HL-60 (cell line): ENCODE measurements at regions not wholly inside any gene's neighbourhood (a gene's known extent, or its start where the extent isn't known, plus 50 kb on each side); places are given as distances from the start of the nearest gene placed in this dataset.

Experiments
- DNase-seq, 2 experiments: peaks; one replicate each; pipeline ENCODE4 v3.0.0-alpha.2; 2010 to 2020; ENCODE audit warnings: low read depth in 1 of 2, low spot score in 1 of 2
- H3K27ac ChIP-seq: fragments of 250-450 bp; sonication (Bioruptor Pico); replicated peaks from 2 replicates; pipeline ENCODE4 v1.5.1; 2020; ENCODE audit warnings: mild to moderate bottlenecking, moderate library complexity
- H3K27me3 ChIP-seq: fragments of 250-450 bp; sonication (Bioruptor Pico); 2 replicates; pipeline ENCODE4 v1.5.1; 2021; ENCODE audit warnings: mild to moderate bottlenecking, moderate library complexity; ENCODE audit not compliant: insufficient read depth, poor library complexity, severe bottlenecking
- H3K4me3 ChIP-seq: replicated peaks from 2 replicates; pipeline ENCODE4 v1.5.1; 2011; ENCODE audit warnings: mild to moderate bottlenecking, control low read depth, low read length; ENCODE audit not compliant: insufficient read depth
- CTCF ChIP-seq: IDR thresholded peaks from one replicate; pipeline ENCODE4 v1.5.1; 2011; ENCODE audit warnings: low read length, control low read depth, inconsistent platforms; ENCODE audit not compliant: insufficient read depth
- GABPA ChIP-seq: IDR thresholded peaks from 2 replicates; pipeline ENCODE4 v1.6.1; 2012; ENCODE audit warnings: low read depth
- POLR2AphosphoS5 ChIP-seq: IDR thresholded peaks from 2 replicates; pipeline ENCODE4 v1.6.1; 2012; ENCODE audit warnings: low read depth
- REST ChIP-seq: IDR thresholded peaks from 2 replicates; pipeline ENCODE4 v1.6.1; 2012; ENCODE audit warnings: low read depth; ENCODE audit not compliant: insufficient replicate concordance
- SPI1 ChIP-seq: IDR thresholded peaks from 2 replicates; pipeline ENCODE4 v1.6.1; 2012; ENCODE audit warnings: low read depth, mild to moderate bottlenecking, borderline replicate concordance

- H3K27ac ChIP-seq, result no peak overlapping the region
- H3K4me3 ChIP-seq, result no peak overlapping the region
- DNase-seq, result no peak
- TF ChIP-seq CTCF (no peak), GABPA (no peak), SPI1 (no peak), POLR2AphosphoS5 (no peak), REST (no peak)
- no peaks in the 10 kb centered on the region for H3K27me3 ChIP-seq
Measured at GRCh38 chr14:38973083-38973700, 129.8 kb downstream of the SEC23A start.

- no peak for DNase-seq
- Histone ChIP-seq H3K27me3 (no peaks in the 10 kb centered on the region), H3K4me3 (no peak overlapping the region), H3K27ac (no peak overlapping the region)
- no peak for TF ChIP-seq REST
- no peak for TF ChIP-seq POLR2AphosphoS5
- no peak for TF ChIP-seq CTCF
- TF ChIP-seq SPI1, result no peak
- no peak for TF ChIP-seq GABPA
Measured at GRCh38 chr14:38972511-38972910, 130.5 kb downstream of the SEC23A start.

GRCh38 chr14:38971258-38971921 lies 131.6 kb downstream of the SEC23A start:
- no peak for DNase-seq
- H3K27me3 ChIP-seq, result no peaks in the 10 kb centered on the region
- TF ChIP-seq CTCF (no peak), REST (no peak), GABPA (no peak), SPI1 (no peak), POLR2AphosphoS5 (no peak)
- no peak overlapping the region for H3K27ac ChIP-seq
- no peak overlapping the region for H3K4me3 ChIP-seq
